ENCODE measurements at regions not wholly inside any gene's neighbourhood (a gene's known extent, or its start where the extent isn't known, plus 50 kb on each side); places are given as distances from the start of the nearest gene placed in this dataset.

DNA sequence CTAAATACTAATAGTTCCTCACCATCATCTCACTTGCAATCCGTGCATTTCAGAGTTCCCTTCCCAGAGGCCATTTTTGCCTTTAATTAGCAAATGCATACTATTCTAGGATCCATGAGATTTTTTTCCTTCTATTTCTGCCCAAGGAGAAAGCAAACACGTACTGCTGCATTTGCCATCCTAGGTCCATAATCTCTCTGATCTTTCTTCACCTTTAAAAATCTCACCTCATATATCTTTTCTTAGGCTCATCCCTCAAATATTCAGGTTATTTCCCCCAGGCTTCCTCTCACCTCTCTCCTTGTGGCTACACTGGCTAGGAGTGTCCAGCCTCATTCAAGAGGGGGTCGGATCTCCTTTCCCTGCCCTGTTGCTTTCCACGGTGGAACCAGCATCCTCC, 338.6 kb downstream of the SETD4 start:
- no peak for TF ChIP-seq CTCF (IDR thresholded peaks at IDR 0.05 in 4 of 5, conservative IDR thresholded peaks at IDR 0.05 in 1 of 5)
- TF ChIP-seq POLR2A (IDR thresholded peaks at IDR 0.05) = no peak
